ENCODE measurements at regions not wholly inside any gene's neighbourhood (a gene's known extent, or its start where the extent isn't known, plus 50 kb on each side); places are given as distances from the start of the nearest gene placed in this dataset.
"Not testable (repeated sequence)": the region's sequence is repeated elsewhere in the genome, so short reads cannot be mapped to it uniquely, and the experiment has no call there.

DNA sequence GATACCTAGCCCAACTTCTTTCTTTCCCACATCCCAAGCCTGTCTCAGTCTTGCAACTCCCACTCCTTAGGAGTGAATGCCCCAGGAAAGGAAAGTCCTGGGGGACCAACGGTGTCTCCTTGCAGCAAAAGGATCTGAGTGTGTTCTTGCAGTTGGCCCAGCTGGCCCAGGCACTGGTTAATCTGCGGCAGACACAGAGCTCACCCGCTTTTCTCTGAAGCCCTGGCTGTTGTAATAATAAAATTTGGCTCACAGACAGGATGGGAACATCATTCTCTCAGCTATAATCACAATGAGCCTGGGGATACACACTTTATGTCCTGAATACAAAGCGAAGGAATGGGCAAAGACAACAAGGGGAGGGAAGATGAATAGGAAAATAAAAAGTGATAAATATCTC, 185.6 kb upstream of the ADRA1D start:
- TF ChIP-seq, protein P1, sequence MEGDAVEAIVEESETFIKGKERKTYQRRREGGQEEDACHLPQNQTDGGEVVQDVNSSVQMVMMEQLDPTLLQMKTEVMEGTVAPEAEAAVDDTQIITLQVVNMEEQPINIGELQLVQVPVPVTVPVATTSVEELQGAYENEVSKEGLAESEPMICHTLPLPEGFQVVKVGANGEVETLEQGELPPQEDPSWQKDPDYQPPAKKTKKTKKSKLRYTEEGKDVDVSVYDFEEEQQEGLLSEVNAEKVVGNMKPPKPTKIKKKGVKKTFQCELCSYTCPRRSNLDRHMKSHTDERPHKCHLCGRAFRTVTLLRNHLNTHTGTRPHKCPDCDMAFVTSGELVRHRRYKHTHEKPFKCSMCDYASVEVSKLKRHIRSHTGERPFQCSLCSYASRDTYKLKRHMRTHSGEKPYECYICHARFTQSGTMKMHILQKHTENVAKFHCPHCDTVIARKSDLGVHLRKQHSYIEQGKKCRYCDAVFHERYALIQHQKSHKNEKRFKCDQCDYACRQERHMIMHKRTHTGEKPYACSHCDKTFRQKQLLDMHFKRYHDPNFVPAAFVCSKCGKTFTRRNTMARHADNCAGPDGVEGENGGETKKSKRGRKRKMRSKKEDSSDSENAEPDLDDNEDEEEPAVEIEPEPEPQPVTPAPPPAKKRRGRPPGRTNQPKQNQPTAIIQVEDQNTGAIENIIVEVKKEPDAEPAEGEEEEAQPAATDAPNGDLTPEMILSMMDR (conservative IDR thresholded peaks at IDR 0.05; ENCODE audit: low read depth, low read length), result no peak

DNA sequence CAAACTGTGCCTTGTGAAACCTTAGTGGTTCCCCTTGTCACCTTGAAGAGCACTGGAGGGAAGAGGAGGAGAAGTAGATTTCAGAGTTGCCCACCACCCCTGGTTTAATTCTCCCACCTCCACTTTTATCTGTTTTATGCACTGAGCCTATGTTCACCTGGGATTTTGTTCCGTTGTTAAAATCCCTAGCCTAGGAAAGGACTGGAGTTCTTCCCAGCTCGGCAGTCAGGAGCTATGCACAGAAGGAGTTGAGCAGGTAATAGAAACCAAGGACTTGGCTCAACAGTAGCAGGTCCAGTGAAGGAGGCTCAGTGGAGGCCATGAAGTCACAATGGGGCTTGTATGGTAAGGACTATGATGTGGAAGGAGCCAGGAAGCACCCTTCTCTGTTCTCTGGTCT, 182.4 kb upstream of the ADRA1D start:
- TF ChIP-seq, protein P1 (conservative IDR thresholded peaks at IDR 0.05; ENCODE audit: low read depth, low read length), result no peak
- DNase-seq (ENCODE audit: low read depth), result no peak
- H3K4me3 ChIP-seq (ENCODE audit: low read depth, low read length), result no peak overlapping the region

More for the DNA sequence above, 185.6 kb upstream of the ADRA1D start:
- H3K4me3 ChIP-seq (ENCODE audit: low read depth, low read length), result no peak overlapping the region
- no peak for DNase-seq (ENCODE audit: low read depth)

DNA sequence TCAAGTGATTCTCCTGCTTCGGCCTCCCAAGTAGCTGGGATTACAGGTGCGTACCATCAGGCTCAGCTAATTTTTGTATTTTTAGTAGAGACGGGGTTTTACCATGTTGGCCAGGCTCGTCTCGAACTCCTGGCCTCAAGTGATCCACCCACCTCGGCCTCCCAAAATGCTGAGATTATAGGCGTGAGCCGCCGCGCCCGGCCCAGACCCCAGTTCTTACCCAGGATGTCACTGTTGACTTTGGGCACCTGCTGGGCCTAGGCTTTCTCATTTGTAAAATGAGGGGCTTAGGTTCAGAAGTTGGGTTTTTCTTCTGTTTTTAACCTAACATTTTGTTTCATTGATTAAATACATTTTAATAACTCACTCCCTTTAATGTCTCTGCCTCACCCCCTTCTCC, 181.7 kb upstream of the ADRA1D start:
- DNase-seq (ENCODE audit: low read depth); H3K4me3 ChIP-seq (ENCODE audit: low read depth, low read length): not testable (repeated sequence)

DNA sequence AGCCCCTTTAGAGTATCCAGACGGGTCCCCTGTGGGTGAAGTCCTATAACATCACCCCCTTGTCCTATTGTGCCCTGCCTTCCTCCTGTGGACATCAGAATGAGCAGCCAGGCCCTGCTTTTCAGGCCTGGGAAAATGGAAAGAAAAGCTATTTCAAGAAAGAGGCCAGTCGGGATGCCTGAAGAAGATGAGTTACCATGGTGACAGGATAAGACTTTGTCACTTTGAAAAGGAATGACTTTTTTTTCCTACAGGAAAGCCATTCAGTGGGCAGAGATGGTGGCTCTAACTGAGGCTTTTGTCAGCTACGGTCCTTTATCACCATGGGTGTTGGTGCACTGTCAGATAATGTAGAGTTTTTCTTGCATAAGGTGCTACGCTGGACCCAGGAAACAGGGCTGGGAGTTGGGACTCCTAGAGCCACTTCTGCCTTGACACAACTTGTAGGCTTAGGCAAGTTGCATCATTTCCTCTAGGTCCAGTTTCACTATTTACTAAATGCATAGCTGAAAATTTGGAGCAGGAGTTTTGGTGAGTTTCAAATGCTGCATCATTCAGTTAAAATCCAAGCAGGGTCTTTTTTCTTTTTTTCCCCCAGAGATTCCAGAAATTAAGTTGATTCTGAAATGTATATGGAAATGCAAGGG, 179.0 kb upstream of the ADRA1D start:
- DNase-seq (ENCODE audit: low read depth), result no peak
- no peak overlapping the region for H3K4me3 ChIP-seq (ENCODE audit: low read depth, low read length)
- TF ChIP-seq, protein P1 (conservative IDR thresholded peaks at IDR 0.05; ENCODE audit: low read depth, low read length), result no peak

DNA sequence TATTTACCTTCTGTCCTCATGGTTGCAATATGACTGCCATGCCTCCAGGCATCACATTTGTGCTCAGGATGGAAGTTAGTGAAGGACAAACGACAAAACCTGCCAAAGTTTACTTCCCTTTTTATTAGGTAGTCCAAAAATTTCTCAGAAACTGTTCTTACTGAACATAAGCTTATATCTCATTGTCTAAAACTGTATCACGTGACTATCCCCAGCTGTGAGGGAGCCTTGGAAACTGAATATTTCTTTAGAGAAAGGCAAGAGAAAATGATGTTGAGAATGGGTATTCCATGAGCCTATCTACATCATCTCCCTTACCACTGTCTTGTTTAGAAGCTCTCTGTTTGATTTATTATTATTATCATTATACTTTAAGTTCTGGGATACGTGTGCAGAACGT, 169.1 kb upstream of the ADRA1D start:
- no peak for DNase-seq (ENCODE audit: low read depth)
- TF ChIP-seq, protein P1 (conservative IDR thresholded peaks at IDR 0.05; ENCODE audit: low read depth, low read length), result no peak
- H3K4me3 ChIP-seq (ENCODE audit: low read depth, low read length), result no peak overlapping the region

DNA sequence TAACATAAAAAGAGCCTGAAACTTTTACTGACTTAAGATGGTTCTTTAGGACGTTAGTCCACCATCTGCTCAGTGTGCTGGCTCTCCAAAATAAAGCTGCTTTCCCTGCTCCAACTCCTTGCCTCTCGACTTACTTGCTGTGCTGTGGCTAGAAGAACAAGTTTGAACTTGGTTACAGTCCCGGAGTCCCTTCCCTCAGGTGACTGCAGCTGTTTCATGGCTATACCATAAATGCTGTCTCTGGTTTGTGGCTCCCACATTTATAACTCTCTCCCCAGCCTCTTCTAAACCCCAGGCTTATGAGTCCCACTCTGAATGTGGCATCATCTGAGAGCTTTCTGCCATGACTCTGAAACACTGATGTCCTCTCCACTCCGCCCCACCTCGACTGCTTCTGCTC, 166.2 kb upstream of the ADRA1D start:
- DNase-seq (ENCODE audit: low read depth), result no peak
- TF ChIP-seq, protein P1 (conservative IDR thresholded peaks at IDR 0.05; ENCODE audit: low read depth, low read length), result no peak
- no peak overlapping the region for H3K4me3 ChIP-seq (ENCODE audit: low read depth, low read length)

DNA sequence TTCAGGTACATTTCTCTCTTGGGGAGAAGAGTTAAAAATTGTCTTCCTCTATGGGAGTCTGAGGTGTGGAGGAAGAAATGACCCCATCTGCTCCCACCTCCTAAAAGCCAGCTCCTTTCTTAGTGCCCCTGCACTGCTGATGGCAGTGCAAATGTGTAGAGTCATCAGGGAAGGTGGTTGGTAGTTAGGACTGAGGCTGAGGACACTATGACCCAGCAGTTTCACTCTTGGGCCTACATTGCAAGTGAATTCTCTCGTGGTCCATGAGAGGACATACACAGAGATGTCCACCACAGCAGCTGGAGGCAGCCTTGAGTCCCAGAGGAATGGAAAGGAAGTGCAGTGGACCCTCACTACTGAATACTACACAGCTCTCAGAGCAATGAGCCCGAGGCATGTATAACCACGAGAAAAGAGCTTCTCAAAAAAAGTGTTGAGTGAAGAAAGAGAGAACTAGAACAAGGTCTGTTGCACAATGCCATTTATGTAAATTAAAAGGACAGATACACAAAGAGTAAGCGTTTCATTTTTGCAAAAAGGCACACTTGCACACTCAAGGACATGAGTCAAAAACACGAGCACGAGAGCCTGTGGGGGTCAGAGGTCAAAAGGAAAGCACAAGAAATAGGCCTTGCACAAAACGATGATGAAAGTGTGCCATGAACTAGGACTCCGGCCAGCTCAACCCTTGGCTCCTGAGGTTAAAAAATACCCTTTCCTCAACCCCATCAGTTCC, 164.4 kb upstream of the ADRA1D start:
- no peak overlapping the region for H3K4me3 ChIP-seq (ENCODE audit: low read depth, low read length)
- TF ChIP-seq, protein P1 (conservative IDR thresholded peaks at IDR 0.05; ENCODE audit: low read depth, low read length), result no peak
- DNase-seq (ENCODE audit: low read depth), result no peak
